Kidney (tissue), 13 donors: ENCODE measurements at regions not wholly inside any gene's neighbourhood (a gene's known extent, or its start where the extent isn't known, plus 50 kb on each side); places are given as distances from the start of the nearest gene placed in this dataset.

Experiments used
- DNase-seq, 5 donors: peaks; one replicate each; pipeline ENCODE4 v3.0.0-alpha.2; 2013 to 2020
- FAIRE-seq: peaks from 2 replicates; lab custom pipeline; 2012; peaks lifted over from hg19 to GRCh38; lab: Jason Lieb, UNC
- H3K27ac ChIP-seq, 2 donors: one replicate each; pipeline ENCODE4 v1.7.0; 2013; ENCODE audit warnings: low read depth in 2 of 2, low read length in 2 of 2, inconsistent platforms in 1 of 2
- H3K27me3 ChIP-seq: one replicate; pipeline ENCODE4 v1.7.1; 2013; ENCODE audit warnings: low read length, inconsistent platforms; ENCODE audit not compliant: control insufficient read depth, insufficient read depth
- H3K36me3 ChIP-seq, 3 donors: one replicate each; pipeline versions ENCODE4 v1.7.0 to v1.7.1; 2013; ENCODE audit warnings: low read length in 3 of 3, control low read depth in 1 of 3, inconsistent platforms in 1 of 3; ENCODE audit not compliant: insufficient read depth in 3 of 3, control insufficient read depth in 2 of 3
- H3K4me1 ChIP-seq, 3 donors: one replicate each; pipeline versions ENCODE4 v1.7.0 to v1.7.1; 2013; ENCODE audit warnings: low read length in 3 of 3, inconsistent platforms in 1 of 3, low read depth in 1 of 3; ENCODE audit not compliant: control insufficient read depth in 2 of 3, insufficient read depth in 2 of 3
- H3K4me3 ChIP-seq, 3 donors: one replicate each; pipeline versions ENCODE4 v1.7.0 to v1.8.1; 2013; ENCODE audit warnings: low read length in 3 of 3, control low read depth in 1 of 3, inconsistent platforms in 1 of 3
- H3K9ac ChIP-seq, 3 donors: one replicate each; pipeline versions ENCODE4 v1.7.0 to v1.7.1; 2013; ENCODE audit warnings: low read length in 3 of 3, control low read depth in 1 of 3, inconsistent platforms in 1 of 3
- H3K9me3 ChIP-seq, 3 donors: one replicate each; pipeline versions ENCODE4 v1.7.0 to v1.7.1; 2013; ENCODE audit warnings: low read length in 3 of 3, control low read depth in 1 of 3, inconsistent platforms in 1 of 3; ENCODE audit not compliant: control insufficient read depth in 2 of 3, insufficient read depth in 1 of 3
- CTCF ChIP-seq: IDR thresholded peaks from 3 replicates; pipeline ENCODE4 v1.5.1; 2012; ENCODE audit warnings: mild to moderate bottlenecking, moderate library complexity, borderline replicate concordance; ENCODE audit not compliant: insufficient read depth; ENCODE audit errors: extremely low read depth
- intact Hi-C: fragments of 100-400 bp; cut with DNase I; formaldehyde crosslinking; loops from one replicate; pipeline ENCODE4 v1.11.1; 2022
- donor health status: control.
- donor health status: control.
- donor health status: control.
- donor health status: control.
- donor health status: control.
- donor health status: DM: yes; HTN: yes; CAD: no.
- donor health status: Normal renal cell carcinoma (clear cell type).

GRCh38 chr13:79811170-79811569 is 330.2 kb downstream of the NDFIP2 start:
- Histone ChIP-seq H3K9me3 (no peaks in the 10 kb centered on the region), H3K36me3 (no peaks in the 10 kb centered on the region), H3K9ac (no peak overlapping the region), H3K27me3 (no peaks in the 10 kb centered on the region), H3K4me1 (no peaks in the 10 kb centered on the region), H3K4me3 (no peak overlapping the region), H3K27ac (no peak overlapping the region)
- FAIRE-seq (no peak), DNase-seq (no peak)
- TF ChIP-seq CTCF = no peak
- intact Hi-C loops = no loop called here

GRCh38 chr13:79810669-79811068 is 329.7 kb downstream of the NDFIP2 start:
- no peak for TF ChIP-seq CTCF
- intact Hi-C loops = no loop called here
- no peaks in the 10 kb centered on the region for H3K4me1 ChIP-seq
- no peaks in the 10 kb centered on the region for H3K9me3 ChIP-seq
- H3K27me3 ChIP-seq = no peaks in the 10 kb centered on the region
- H3K9ac ChIP-seq = no peak overlapping the region
- H3K4me3 ChIP-seq = no peak overlapping the region
- no peak overlapping the region for H3K27ac ChIP-seq
- H3K36me3 ChIP-seq = no peaks in the 10 kb centered on the region
- FAIRE-seq (no peak), DNase-seq (peak in 2 of 5 donors; percentile 31 to 64)

GRCh38 chr13:79810018-79810417 is 329.1 kb downstream of the NDFIP2 start:
- intact Hi-C loops = no loop called here
- no peak for TF ChIP-seq CTCF
- no peak for FAIRE-seq

GRCh38 chr13:79808475-79808874 is 327.5 kb downstream of the NDFIP2 start:
- FAIRE-seq (no peak), DNase-seq (peak in 1 of 5 donors; percentile 49)
- Histone ChIP-seq H3K9ac (no peak overlapping the region), H3K9me3 (no peaks in the 10 kb centered on the region), H3K27ac (no peak overlapping the region), H3K36me3 (no peaks in the 10 kb centered on the region), H3K4me3 (no peak overlapping the region), H3K27me3 (no peaks in the 10 kb centered on the region), H3K4me1 (no peaks in the 10 kb centered on the region)
- intact Hi-C loops = no loop called here
- no peak for TF ChIP-seq CTCF

More at GRCh38 chr13:79810018-79810417, 329.1 kb downstream of the NDFIP2 start:
- H3K4me1 ChIP-seq = no peaks in the 10 kb centered on the region
- H3K9ac ChIP-seq = no peak overlapping the region
- no peak for DNase-seq
- H3K9me3 ChIP-seq = no peaks in the 10 kb centered on the region
- no peak overlapping the region for H3K27ac ChIP-seq
- H3K36me3 ChIP-seq = no peaks in the 10 kb centered on the region
- no peak overlapping the region for H3K4me3 ChIP-seq
- no peaks in the 10 kb centered on the region for H3K27me3 ChIP-seq
